Loucy (cell line): ENCODE measurements at regions not wholly inside any gene's neighbourhood (a gene's known extent, or its start where the extent isn't known, plus 50 kb on each side); places are given as distances from the start of the nearest gene placed in this dataset.

Experiments
- CTCF ChIP-seq: fragments of 200-600 bp; sonication (generic); conservative IDR thresholded peaks from 2 replicates; pipeline ENCODE4 v1.5.1; 2014; ENCODE audit warnings: mild to moderate bottlenecking, antibody characterized with exemption, low read length
- EZH2phosphoT487 ChIP-seq: fragments of 200-600 bp; IDR thresholded peaks from 2 replicates; pipeline ENCODE4 v1.6.1; 2018; ENCODE audit warnings: antibody characterized with exemption, mild to moderate bottlenecking, moderate library complexity, borderline replicate concordance

GRCh38 chr22:34297536-34298120, 377.4 kb upstream of the LARGE1 start:
- no peak for TF ChIP-seq CTCF
- TF ChIP-seq EZH2phosphoT487, result no peak
